ENCODE measurements at regions not wholly inside any gene's neighbourhood (a gene's known extent, or its start where the extent isn't known, plus 50 kb on each side); places are given as distances from the start of the nearest gene placed in this dataset.
"Not testable (repeated sequence)": the region's sequence is repeated elsewhere in the genome, so short reads cannot be mapped to it uniquely, and the experiment has no call there.

GRCh38 chr21:20882462-20883407 is 115.5 kb upstream of the NCAM2 start:
- peak; percentile 71 for DNase-seq (ENCODE audit: low read depth)
- no peak overlapping the region for H3K4me3 ChIP-seq (ENCODE audit: low read depth, low read length)
- TF ChIP-seq CTCF (conservative IDR thresholded peaks at IDR 0.05; ENCODE audit: low read depth, low read length), result peak; percentile 84

DNA sequence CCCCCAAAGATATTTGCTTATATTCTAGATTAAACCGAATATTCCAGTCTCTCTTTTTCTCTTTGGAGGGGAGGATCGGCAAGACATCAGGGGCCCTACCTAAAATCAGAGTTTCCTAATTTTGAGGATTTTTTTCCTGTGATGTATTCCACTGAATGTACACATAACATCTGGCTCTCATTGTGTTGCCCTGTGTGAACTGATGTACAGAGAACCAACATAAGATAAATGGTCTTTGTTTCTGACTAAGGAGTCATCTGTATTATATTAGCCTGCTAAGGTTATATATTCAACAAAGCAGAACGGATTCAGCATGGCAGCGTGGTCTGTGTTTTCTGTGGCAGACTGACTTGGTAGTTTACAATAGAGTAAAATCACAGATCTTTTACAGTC is 114.8 kb upstream of the NCAM2 start:
- TF ChIP-seq CTCF (conservative IDR thresholded peaks at IDR 0.05; ENCODE audit: low read depth, low read length), result no peak
- H3K4me3 ChIP-seq (ENCODE audit: low read depth, low read length), result no peak overlapping the region
- DNase-seq (ENCODE audit: low read depth), result no peak

GRCh38 chr21:20902511-20902910 is 95.7 kb upstream of the NCAM2 start:
- H3K4me3 ChIP-seq (ENCODE audit: low read depth, low read length), result no peak overlapping the region
- no peak for DNase-seq (ENCODE audit: low read depth)
- no peak for TF ChIP-seq CTCF (conservative IDR thresholded peaks at IDR 0.05; ENCODE audit: low read depth, low read length)

GRCh38 chr21:20902998-20903397 is 95.2 kb upstream of the NCAM2 start:
- no peak for TF ChIP-seq CTCF (conservative IDR thresholded peaks at IDR 0.05; ENCODE audit: low read depth, low read length)
- DNase-seq (ENCODE audit: low read depth), result no peak
- H3K4me3 ChIP-seq (ENCODE audit: low read depth, low read length), result no peak overlapping the region

GRCh38 chr21:20927555-20927954 is 70.7 kb upstream of the NCAM2 start:
- not testable (repeated sequence) for DNase-seq (ENCODE audit: low read depth)

GRCh38 chr21:20942523-20942922 is 55.7 kb upstream of the NCAM2 start:
- no peak for TF ChIP-seq CTCF (conservative IDR thresholded peaks at IDR 0.05; ENCODE audit: low read depth, low read length)
- no peak overlapping the region for H3K4me3 ChIP-seq (ENCODE audit: low read depth, low read length)
- DNase-seq (ENCODE audit: low read depth), result no peak

More at GRCh38 chr21:20927555-20927954, 70.7 kb upstream of the NCAM2 start:
- H3K4me3 ChIP-seq (ENCODE audit: low read depth, low read length), result not testable (repeated sequence)

DNA sequence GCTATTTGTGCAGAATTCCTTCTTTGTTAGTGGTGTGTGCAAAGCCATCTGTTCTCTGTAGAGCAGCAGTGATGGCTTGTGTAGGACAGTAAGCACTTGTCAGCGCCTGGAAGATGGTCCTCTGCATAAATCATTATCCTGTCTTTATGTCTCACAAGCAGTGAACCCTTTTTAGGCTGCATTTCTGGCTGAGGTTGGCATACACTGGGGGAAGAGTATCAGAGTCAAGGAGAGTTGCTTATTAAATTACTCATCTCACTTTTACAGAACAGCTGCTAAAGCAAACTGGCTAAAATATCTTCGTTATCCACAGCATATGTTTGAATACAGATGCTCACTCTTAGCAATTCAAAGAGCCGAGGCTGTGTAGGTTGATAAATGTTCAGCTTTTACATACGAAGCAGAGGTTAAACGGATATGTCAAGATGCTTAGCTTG is 54.6 kb upstream of the NCAM2 start:
- DNase-seq (ENCODE audit: low read depth), result no peak
- TF ChIP-seq CTCF (conservative IDR thresholded peaks at IDR 0.05; ENCODE audit: low read depth, low read length), result no peak
- no peak overlapping the region for H3K4me3 ChIP-seq (ENCODE audit: low read depth, low read length)
